ENCODE measurements at regions not wholly inside any gene's neighbourhood (a gene's known extent, or its start where the extent isn't known, plus 50 kb on each side); places are given as distances from the start of the nearest gene placed in this dataset.

- no peak for TF ChIP-seq CTCF (conservative IDR thresholded peaks at IDR 0.05 in 1 of 2, IDR thresholded peaks at IDR 0.05 in 1 of 2; ENCODE audit: extremely low read depth in 1 of 2, insufficient read depth in 1 of 2, low read depth in 1 of 2, low read length in 2 of 2)
- no peak for TF ChIP-seq EZH2 (IDR thresholded peaks at IDR 0.05; ENCODE audit: borderline replicate concordance, low read length)
These were observed 113.5 kb upstream of the FAM9A start for GRCh38 chrX:8914681-8915080.
